Esophagus squamous epithelium (tissue), 5 donors: ENCODE measurements at regions not wholly inside any gene's neighbourhood (a gene's known extent, or its start where the extent isn't known, plus 50 kb on each side); places are given as distances from the start of the nearest gene placed in this dataset.

ENCODE experiments used
- DNase-seq: peaks from one replicate; lab custom pipeline; 2025; lab: John Stamatoyannopoulos, UW
- H3K27ac ChIP-seq, 4 donors: fragments of 200-600 bp; sonication (generic); one replicate each; pipeline ENCODE4 v1.5.1; 2016 to 2019; ENCODE audit warnings: mild to moderate bottlenecking in 1 of 4
- H3K27me3 ChIP-seq, 4 donors: fragments of 200-600 bp; sonication (generic); 1 replicate in 3 of 4; 2 replicates in 1 of 4; pipeline versions ENCODE4 v1.5.1 to v1.6.0; 2017 to 2021; ENCODE audit warnings: antibody characterized with exemption in 1 of 4
- H3K36me3 ChIP-seq, 3 donors: fragments of 200-600 bp; sonication (generic); one replicate each; pipeline ENCODE4 v1.5.1; 2016 to 2019
- H3K4me1 ChIP-seq, 3 donors: fragments of 200-600 bp; sonication (generic); one replicate each; pipeline ENCODE4 v1.5.1; 2017 to 2019
- H3K4me3 ChIP-seq, 4 donors: fragments of 200-600 bp; sonication (generic); 1 replicate in 3 of 4; 2 replicates in 1 of 4; pipeline ENCODE4 v1.5.1; 2016 to 2019; ENCODE audit warnings: mild to moderate bottlenecking in 2 of 4, moderate library complexity in 1 of 4
- H3K9me3 ChIP-seq, 3 donors: fragments of 200-600 bp; sonication (generic); one replicate each; pipeline ENCODE4 v1.5.1; 2016 to 2019
- CTCF ChIP-seq, 6 experiments: fragments of 450-650 bp in 4 of 6; fragments of 200-600 bp in 2 of 6; sonication (generic) in 2 of 6; IDR thresholded peaks; one replicate each; pipeline ENCODE4 v1.5.1; 2016 to 2019; ENCODE audit warnings: antibody characterized with exemption in 6 of 6, mild to moderate bottlenecking in 4 of 6, moderate library complexity in 4 of 6
- POLR2A ChIP-seq, 4 donors: fragments of 450-650 bp; IDR thresholded peaks; one replicate each; pipeline ENCODE4 v1.6.1; 2017; ENCODE audit warnings: antibody characterized with exemption in 4 of 4, mild to moderate bottlenecking in 4 of 4, moderate library complexity in 3 of 4
- WGBS, 2 donors: methylation state at CpG; one replicate each; pipeline ENCODE4 v1.1.5; 2018; 5-methylcytosine and 5-hydroxymethylcytosine counted together
- intact Hi-C: fragments of 100-400 bp; cut with DNase I; formaldehyde crosslinking; loops from one replicate; pipeline ENCODE4 v1.15.0; 2022
- donor health status: DM: yes; HTN: yes; CAD: no.

DNA sequence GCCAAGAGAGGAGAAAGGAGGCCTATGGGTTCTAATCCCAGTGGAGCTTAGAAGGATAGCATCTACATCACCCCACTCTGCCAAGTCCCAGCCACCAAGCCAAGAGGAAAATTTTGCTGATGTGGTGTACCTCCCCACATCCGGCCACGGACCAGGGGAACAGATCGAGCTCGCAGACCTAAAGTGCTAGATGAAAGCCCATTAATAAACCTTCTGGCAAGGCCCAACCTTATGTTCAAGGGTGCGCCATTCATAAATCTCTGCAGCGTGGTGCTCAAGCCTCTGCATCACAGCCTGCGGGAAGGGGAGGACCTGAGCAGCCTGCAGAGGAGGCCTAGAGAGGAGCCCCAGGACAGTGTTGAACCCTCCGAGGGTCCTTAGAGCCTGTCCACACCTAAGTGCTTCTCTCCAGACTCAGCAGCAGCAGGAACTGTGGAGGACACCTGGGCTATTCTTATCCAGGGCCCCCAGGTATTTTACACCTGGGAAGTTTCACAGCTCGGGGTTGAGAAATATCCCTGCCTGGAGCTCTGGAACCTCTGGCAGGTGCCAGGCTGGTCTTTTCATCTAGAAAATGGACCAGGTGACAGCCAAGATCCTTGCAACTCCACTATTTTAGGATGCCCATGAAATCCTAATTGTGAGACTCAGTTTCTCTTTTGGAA, 68.0 kb downstream of the MRPL46 start:
- WGBS, 2 donors = 81 to 85% methylated on average over 8 to 9 of the region's 9 CpGs
- TF ChIP-seq POLR2A (IDR thresholded peaks at IDR 0.05) (no peak), CTCF (IDR thresholded peaks at IDR 0.05) (no peak)
- Histone ChIP-seq H3K4me1 (peaks cover 0 to 8% (median 0%) of the 10 kb centered on the region in 3 donors), H3K27ac (no peak overlapping the region), H3K27me3 (no peaks in the 10 kb centered on the region), H3K36me3 (no peaks in the 10 kb centered on the region), H3K4me3 (no peak overlapping the region), H3K9me3 (no peaks in the 10 kb centered on the region)
- intact Hi-C loops = no loop called here
- no peak for DNase-seq

DNA sequence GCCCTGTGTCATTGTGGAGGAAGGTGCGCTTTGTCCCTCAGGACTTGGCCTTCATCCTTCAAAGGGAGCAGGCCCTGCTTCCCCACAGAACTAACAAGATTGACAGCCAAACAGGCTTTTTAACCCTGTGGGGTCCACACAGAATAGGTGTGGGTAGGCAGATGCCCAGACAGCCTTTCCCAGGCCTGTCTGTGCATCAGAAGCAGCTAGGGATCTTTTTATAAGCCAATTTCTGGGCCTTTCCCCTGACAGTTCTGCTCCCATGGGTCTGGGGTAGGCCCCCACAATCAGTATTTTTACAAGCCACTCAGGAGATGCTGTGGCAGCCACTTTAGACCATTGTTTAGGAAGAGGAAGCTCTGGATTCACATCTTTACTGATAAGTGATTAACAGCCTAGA, 69.2 kb downstream of the MRPL46 start:
- Histone ChIP-seq H3K36me3 (no peaks in the 10 kb centered on the region), H3K27ac (no peak overlapping the region), H3K4me3 (no peak overlapping the region), H3K9me3 (no peaks in the 10 kb centered on the region), H3K27me3 (no peaks in the 10 kb centered on the region), H3K4me1 (peaks cover 0 to 8% (median 0%) of the 10 kb centered on the region in 3 donors)
- intact Hi-C loops = no loop called here
- no peak for DNase-seq
- WGBS, 2 donors = 100% methylated on average over 1 of the region's 1 CpG
- TF ChIP-seq POLR2A (IDR thresholded peaks at IDR 0.05) (no peak), CTCF (IDR thresholded peaks at IDR 0.05) (no peak)

GRCh38 chr15:88397506-88397905, 69.7 kb downstream of the MRPL46 start:
- intact Hi-C loops = no loop called here
- DNase-seq = no peak

DNA sequence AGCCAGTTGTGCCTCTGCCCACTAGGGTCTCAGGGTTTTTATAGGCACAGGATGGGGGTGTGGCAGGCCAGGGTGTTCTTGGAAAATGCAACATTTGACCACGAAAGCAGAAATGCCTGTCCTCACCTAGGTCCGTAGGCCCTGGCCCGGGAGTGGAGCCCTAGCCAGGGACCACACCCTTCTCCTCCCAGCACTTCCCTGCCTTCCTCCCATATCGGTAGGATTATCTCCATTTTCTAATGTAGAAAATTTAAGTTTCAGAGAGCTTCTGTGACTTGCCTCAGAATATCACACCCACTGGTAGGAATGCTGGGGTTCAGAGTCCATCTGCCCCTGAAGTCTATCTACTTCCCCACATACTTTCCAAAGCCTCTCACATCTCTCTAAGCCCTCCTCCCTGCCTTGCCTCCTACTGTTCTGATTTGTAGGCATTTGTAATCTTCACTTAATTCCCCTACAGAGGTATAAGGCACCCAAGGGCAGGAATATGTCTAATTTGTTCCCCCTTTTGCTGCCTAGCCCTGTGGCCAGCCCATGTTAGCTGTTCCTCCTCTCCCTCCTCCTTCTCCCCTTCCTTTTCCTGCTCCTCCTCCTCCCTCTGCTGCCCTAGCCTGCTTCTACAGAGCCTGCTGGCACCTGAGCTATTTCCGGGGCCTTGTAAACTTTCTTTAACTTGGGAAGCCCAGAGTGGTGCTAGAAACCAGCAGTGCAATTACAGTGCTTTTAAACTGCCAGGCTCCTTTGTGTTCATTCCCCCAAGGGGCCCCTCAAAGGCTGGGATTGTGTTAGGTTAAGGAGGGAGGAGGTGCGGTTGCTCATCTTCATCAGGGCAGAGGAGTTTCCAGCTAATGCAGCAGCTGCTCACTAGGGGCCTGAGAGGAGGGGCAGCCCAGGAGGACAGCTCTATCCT, 71.1 kb downstream of the MRPL46 start:
- Histone ChIP-seq H3K4me1 (peaks cover 0 to under 1% (median 0%) of the 10 kb centered on the region in 3 donors), H3K27me3 (no peaks in the 10 kb centered on the region), H3K9me3 (no peaks in the 10 kb centered on the region), H3K4me3 (no peak overlapping the region), H3K27ac (no peak overlapping the region), H3K36me3 (no peaks in the 10 kb centered on the region)
- no peak for DNase-seq
- 56 to 69% methylated on average over 5 to 6 of the region's 6 CpGs for WGBS, 2 donors
- TF ChIP-seq POLR2A (IDR thresholded peaks at IDR 0.05) = no peak
- TF ChIP-seq CTCF (IDR thresholded peaks at IDR 0.05) = no peak
- intact Hi-C loops = no loop called here

More at GRCh38 chr15:88397506-88397905, 69.7 kb downstream of the MRPL46 start:
- Histone ChIP-seq H3K27me3 (no peaks in the 10 kb centered on the region), H3K9me3 (no peaks in the 10 kb centered on the region), H3K27ac (no peak overlapping the region), H3K36me3 (no peaks in the 10 kb centered on the region), H3K4me1 (peaks cover 0 to 8% (median 0%) of the 10 kb centered on the region in 3 donors), H3K4me3 (no peak overlapping the region)
- TF ChIP-seq CTCF (IDR thresholded peaks at IDR 0.05) = no peak
- TF ChIP-seq POLR2A (IDR thresholded peaks at IDR 0.05) = no peak
- WGBS, 2 donors = 73 to 81% methylated on average over 6 of the region's 6 CpGs

DNA sequence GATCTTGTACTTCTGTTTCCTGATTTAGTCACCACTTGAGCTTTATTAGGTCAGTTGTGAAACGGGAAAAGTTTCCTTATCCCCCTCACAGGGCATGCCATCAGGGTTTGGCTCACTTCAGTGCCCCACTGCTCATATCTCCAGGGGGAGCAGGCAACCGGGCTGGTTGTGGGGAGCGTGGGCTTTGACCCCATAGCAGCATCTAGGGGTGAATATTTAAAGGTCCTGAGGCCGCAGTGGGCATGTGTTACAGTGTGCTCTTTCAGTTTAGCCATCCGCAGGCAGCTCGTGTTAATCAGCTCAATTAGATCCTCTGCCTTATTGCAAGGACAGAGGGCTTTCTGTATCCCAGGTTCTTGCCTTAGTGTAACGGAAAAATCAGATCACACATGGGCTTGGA, 71.9 kb downstream of the MRPL46 start:
- no peak for DNase-seq
- no peak for TF ChIP-seq POLR2A (IDR thresholded peaks at IDR 0.05)
- TF ChIP-seq CTCF (IDR thresholded peaks at IDR 0.05) = no peak
- no peaks in the 10 kb centered on the region for H3K36me3 ChIP-seq
- no peaks in the 10 kb centered on the region for H3K4me1 ChIP-seq
- intact Hi-C loops = no loop called here
- H3K27ac ChIP-seq = peak overlapping the region in 1 of 4 donors; percentile 14
- H3K4me3 ChIP-seq = no peak overlapping the region
- whole genome bisulfite sequencing, 2 donors = 71 to 77% methylated on average over 4 to 6 of the region's 7 CpGs
- H3K27me3 ChIP-seq = no peaks in the 10 kb centered on the region
- no peaks in the 10 kb centered on the region for H3K9me3 ChIP-seq
